ENCODE measurements at regions not wholly inside any gene's neighbourhood (a gene's known extent, or its start where the extent isn't known, plus 50 kb on each side); places are given as distances from the start of the nearest gene placed in this dataset.

DNA sequence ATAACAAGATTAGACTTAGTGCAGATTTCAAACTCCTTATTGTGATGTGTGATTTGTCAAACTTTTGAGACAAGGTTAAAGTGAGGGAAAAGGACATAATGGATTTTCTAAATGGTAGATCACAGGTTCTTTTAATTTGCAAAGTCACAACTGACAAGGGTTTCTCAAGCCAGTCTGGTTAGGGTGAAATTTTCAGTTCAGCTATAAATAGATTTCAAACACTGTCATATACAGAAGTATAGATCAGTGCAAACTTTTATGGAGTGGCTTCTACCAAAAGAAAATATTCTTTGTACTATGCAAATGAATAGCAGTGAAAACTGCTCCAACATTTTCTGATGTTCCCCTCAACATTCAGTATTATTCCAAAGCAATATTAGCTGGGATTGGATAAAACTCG is 337.1 kb upstream of the MAN1A1 start:
- no peak for ATAC-seq (ENCODE audit: low read depth)
- Histone ChIP-seq H3K9me3 (ENCODE audit: control insufficient read depth, insufficient read depth, low read length) (no peaks in the 10 kb centered on the region), H2AFZ (replicated peaks; ENCODE audit: low read length, poor library complexity) (no peak overlapping the region), H3K23ac (ENCODE audit: low read depth, low read length) (no peak overlapping the region), H2BK120ac (ENCODE audit: low read depth, low read length) (no peak overlapping the region), H3K79me1 (ENCODE audit: low read depth in 1 of 2, low read length in 2 of 2) (no peaks in the 10 kb centered on the region), H3K56ac (ENCODE audit: extremely low read depth, insufficient read depth, low read length) (no peak overlapping the region), H3K27ac (ENCODE audit: insufficient read depth, low read length) (no peak overlapping the region), H3K18ac (ENCODE audit: low read depth, low read length) (no peak overlapping the region), H2BK15ac (ENCODE audit: low read depth, low read length) (no peak overlapping the region), H2BK5ac (ENCODE audit: low read depth, low read length, poor library complexity, severe bottlenecking) (no peak overlapping the region), H4K8ac (ENCODE audit: low read depth in 2 of 2, low read length in 2 of 2) (no peak overlapping the region), H2AK5ac (ENCODE audit: low read depth, low read length) (no peak overlapping the region), H3K14ac (replicated peaks; ENCODE audit: low read depth, low read length) (no peak overlapping the region), H3K9me1 (ENCODE audit: insufficient read depth, low read length) (no peaks in the 10 kb centered on the region), H3K4me2 (ENCODE audit: low read depth, low read length) (no peak overlapping the region), H3K4ac (ENCODE audit: low read depth, low read length) (no peak overlapping the region), H2BK20ac (ENCODE audit: low read depth, low read length) (no peak overlapping the region), H4K5ac (ENCODE audit: low read depth, low read length) (no peak overlapping the region), H3K27me3 (ENCODE audit: control insufficient read depth, insufficient read depth, low read length) (no peaks in the 10 kb centered on the region; the same call in 1 of the 2 replicates), H3K9ac (ENCODE audit: low read depth, low read length) (no peak overlapping the region), H2AK9ac (replicated peaks; ENCODE audit: low read depth, low read length, poor library complexity) (no peak overlapping the region), H3K4me3 (ENCODE audit: insufficient read depth, low read depth, low read length) (no peak overlapping the region), H4K20me1 (ENCODE audit: insufficient read depth, low read length) (no peaks in the 10 kb centered on the region), H3K36me3 (ENCODE audit: control insufficient read depth, insufficient read depth, low read length) (no peaks in the 10 kb centered on the region), H4K91ac (ENCODE audit: insufficient read depth, low read depth, low read length) (no peak overlapping the region), H3K4me1 (ENCODE audit: control insufficient read depth, insufficient read depth, low read length) (no peaks in the 10 kb centered on the region)
- BruUV-seq (replicated peaks): no TSS peak
- no peak for DNase-seq
- ChIA-PET POLR2A (ENCODE audit: unreplicated experiment) (no interaction called here), CTCF (no interaction called here)
- intact Hi-C loops (cut with micrococcal nuclease): no loop called here
- in situ Hi-C loops (cut with MboI; ENCODE audit: low sequenced_read_pairs): no loop called here
- no CpG with 5 or more reads among the region's 1 CpG for WGBS, 2 experiments (ENCODE audit: extremely low coverage in 2 of 2, insufficient read length in 1 of 2)
- TF ChIP-seq RAD21 (IDR thresholded peaks at IDR 0.05; ENCODE audit: low read length): no peak
- TF ChIP-seq BHLHE40 (IDR thresholded peaks at IDR 0.05; ENCODE audit: low read depth, low read length): no peak
- TF ChIP-seq RCOR1 (IDR thresholded peaks at IDR 0.05; ENCODE audit: insufficient replicate concordance, low read length): no peak
- no peak for TF ChIP-seq MAFK (IDR thresholded peaks at IDR 0.05; ENCODE audit: low read depth, low read length)
- TF ChIP-seq, protein P1, sequence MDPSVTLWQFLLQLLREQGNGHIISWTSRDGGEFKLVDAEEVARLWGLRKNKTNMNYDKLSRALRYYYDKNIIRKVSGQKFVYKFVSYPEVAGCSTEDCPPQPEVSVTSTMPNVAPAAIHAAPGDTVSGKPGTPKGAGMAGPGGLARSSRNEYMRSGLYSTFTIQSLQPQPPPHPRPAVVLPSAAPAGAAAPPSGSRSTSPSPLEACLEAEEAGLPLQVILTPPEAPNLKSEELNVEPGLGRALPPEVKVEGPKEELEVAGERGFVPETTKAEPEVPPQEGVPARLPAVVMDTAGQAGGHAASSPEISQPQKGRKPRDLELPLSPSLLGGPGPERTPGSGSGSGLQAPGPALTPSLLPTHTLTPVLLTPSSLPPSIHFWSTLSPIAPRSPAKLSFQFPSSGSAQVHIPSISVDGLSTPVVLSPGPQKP (IDR thresholded peaks at IDR 0.05; ENCODE audit: borderline replicate concordance, low read depth, low read length): no peak
- no peak for TF ChIP-seq NFE2L2 (IDR thresholded peaks at IDR 0.05; ENCODE audit: low read depth, low read length)
- no peak for TF ChIP-seq MAZ (IDR thresholded peaks at IDR 0.05; ENCODE audit: borderline replicate concordance, low read depth, low read length)
- no peak for TF ChIP-seq MXI1 (IDR thresholded peaks at IDR 0.05; ENCODE audit: borderline replicate concordance, low read depth, low read length)
- TF ChIP-seq CHD1 (IDR thresholded peaks at IDR 0.05; ENCODE audit: low read depth, low read length): no peak
- no peak for TF ChIP-seq RFX5 (IDR thresholded peaks at IDR 0.05; ENCODE audit: low read depth, low read length)
- TF ChIP-seq, protein P2, sequence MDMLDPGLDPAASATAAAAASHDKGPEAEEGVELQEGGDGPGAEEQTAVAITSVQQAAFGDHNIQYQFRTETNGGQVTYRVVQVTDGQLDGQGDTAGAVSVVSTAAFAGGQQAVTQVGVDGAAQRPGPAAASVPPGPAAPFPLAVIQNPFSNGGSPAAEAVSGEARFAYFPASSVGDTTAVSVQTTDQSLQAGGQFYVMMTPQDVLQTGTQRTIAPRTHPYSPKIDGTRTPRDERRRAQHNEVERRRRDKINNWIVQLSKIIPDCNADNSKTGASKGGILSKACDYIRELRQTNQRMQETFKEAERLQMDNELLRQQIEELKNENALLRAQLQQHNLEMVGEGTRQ (IDR thresholded peaks at IDR 0.05; ENCODE audit: low read depth, low read length): no peak
- TF ChIP-seq CEBPB (IDR thresholded peaks at IDR 0.05; ENCODE audit: low read depth, low read length): no peak
- no peak for TF ChIP-seq FOS (IDR thresholded peaks at IDR 0.05; ENCODE audit: low read depth, low read length)
- TF ChIP-seq, protein P3, sequence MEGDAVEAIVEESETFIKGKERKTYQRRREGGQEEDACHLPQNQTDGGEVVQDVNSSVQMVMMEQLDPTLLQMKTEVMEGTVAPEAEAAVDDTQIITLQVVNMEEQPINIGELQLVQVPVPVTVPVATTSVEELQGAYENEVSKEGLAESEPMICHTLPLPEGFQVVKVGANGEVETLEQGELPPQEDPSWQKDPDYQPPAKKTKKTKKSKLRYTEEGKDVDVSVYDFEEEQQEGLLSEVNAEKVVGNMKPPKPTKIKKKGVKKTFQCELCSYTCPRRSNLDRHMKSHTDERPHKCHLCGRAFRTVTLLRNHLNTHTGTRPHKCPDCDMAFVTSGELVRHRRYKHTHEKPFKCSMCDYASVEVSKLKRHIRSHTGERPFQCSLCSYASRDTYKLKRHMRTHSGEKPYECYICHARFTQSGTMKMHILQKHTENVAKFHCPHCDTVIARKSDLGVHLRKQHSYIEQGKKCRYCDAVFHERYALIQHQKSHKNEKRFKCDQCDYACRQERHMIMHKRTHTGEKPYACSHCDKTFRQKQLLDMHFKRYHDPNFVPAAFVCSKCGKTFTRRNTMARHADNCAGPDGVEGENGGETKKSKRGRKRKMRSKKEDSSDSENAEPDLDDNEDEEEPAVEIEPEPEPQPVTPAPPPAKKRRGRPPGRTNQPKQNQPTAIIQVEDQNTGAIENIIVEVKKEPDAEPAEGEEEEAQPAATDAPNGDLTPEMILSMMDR (conservative IDR thresholded peaks at IDR 0.05; ENCODE audit: low read depth, low read length): no peak
- dilution Hi-C loops (cut with HindIII; ENCODE audit: low sequenced_read_pairs, unreplicated experiment): no loop called here

Measured in IMR-90 (cell line).